Stimulated activated CD4-positive, alpha-beta T cell treated with anti-CD3 and anti-CD28 coated beads, Interleukin-12 subunit alpha, Interleukin-12 subunit beta, amount 100 ng/mL, for 48 hours (primary cell): ENCODE measurements at regions not wholly inside any gene's neighbourhood (a gene's known extent, or its start where the extent isn't known, plus 50 kb on each side); places are given as distances from the start of the nearest gene placed in this dataset.
"Not testable (repeated sequence)": the region's sequence is repeated elsewhere in the genome, so short reads cannot be mapped to it uniquely, and the experiment has no call there.

Experiments
- DNase-seq, 3 donors: peaks; one replicate each; pipeline ENCODE4 v3.0.0-alpha.2; 2020; ENCODE audit warnings: low read depth in 2 of 3, low spot score in 1 of 3

GRCh38 chr17:31750578-31750977, 108.5 kb downstream of the COPRS start:
- no peak for DNase-seq

DNA sequence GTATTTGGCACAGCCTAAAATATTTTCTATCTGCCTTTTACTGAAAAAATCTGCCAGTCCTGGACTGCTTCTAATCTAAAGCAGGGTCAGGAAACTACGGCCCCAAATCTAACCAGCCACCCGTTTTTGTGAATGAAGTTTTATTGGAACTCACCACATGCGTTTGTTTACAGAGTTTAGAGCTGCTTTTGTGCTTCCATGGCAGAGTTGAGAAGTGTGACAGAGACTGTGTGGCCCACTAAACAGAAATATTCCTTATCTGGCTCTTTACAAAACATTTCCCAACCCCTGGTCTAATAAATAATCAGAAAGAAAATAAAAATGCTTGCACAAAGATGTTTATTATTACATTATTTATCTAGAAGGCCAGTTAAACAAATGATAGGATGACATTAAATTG, 110.2 kb downstream of the COPRS start:
- DNase-seq = no peak

GRCh38 chr17:31746884-31747495, 112.1 kb downstream of the COPRS start:
- DNase-seq = no peak

DNA sequence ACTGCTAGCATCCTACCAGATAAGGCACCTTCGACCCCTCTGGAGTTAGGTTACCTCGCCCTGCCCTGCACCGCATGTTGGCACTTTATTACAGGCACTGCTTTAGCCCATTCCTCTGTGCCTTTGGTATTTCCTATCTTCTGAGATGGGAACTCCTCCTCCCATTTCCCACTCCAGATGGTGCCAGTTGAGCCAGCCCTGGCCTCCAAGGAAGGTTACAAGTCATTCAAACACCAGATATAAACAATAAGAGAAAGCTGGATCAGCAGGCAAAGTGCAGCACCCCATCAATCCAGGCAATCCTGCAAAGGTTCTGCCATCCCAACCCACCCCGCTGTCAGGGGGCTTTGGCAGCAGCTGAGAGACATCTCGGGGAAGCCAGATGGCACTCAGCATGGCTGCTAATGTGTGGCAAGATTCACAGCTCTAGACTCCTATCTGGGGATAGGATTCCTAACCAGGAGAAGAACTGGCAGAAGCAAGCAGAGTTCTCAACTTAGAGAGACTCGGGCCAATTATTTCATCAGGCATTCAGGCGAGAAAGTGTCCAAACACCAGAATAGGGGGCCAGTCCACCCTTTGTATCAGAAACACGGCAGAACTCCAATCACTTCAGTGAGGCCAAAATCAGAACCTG, 113.0 kb downstream of the COPRS start:
- DNase-seq = no peak

DNA sequence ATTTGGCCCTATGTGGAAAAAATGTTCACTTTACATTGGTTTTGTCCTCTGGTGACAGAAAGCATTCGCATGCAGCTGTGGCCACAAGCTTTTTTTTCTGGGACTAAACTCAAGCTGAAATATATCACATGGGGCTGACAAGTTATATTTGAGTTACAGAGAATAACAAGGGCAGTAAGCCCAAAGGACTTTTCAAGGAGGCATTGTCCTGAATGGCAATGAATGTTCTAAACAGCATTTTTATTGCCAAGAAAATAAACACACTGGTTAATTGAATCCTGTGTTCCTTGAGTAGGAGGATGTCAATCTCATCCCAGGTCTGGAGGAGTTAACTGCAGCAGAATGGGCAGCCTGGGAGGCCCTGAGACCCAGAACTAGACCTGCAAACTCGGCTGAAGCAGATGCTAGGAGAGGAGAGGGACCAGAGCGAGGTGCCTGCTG, 114.5 kb downstream of the COPRS start:
- DNase-seq = no peak

DNA sequence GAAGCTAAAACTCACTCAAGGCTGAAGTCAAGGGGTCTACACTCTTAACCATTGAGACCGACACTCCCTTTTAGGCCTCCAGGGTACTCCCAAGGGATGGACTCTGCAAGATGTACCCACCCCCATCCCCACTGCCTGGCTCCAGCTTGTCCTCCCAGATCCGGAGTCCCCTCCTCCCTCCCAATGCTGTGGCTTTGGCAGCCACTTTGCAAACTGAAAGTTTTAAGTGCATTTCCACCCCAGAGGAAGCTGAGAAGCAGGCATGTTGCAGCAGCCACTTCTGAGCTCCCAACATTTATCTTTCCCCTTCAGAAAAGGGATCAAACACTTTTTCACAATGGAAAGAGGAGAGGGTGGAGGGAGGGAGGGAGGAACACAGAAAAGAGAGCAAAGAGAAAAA, 115.2 kb downstream of the COPRS start:
- no peak for DNase-seq

GRCh38 chr17:31741371-31741770, 117.7 kb downstream of the COPRS start:
- no peak for DNase-seq

DNA sequence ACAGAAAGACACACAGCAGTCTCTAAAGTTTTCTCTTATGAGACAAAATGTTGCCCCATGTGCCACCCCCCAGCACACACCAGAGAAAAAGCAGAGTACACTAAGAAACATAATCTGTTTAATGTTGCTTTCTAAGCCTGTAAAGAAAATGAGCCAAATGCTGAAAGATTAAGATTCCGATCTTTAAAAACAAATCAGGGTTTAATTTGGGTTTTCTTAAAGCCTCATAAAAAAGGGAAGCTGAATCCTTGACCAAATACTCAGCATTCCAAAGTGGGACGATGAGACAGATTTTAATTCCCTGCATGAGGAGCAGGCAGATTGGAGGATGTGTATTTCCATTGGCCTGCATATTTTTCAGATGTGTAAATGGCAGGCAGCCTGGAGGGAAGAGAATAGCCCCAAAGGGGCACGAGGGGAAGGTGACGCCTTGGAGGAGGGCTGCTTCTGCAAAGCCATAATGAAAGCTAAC, 118.4 kb downstream of the COPRS start:
- no peak for DNase-seq

DNA sequence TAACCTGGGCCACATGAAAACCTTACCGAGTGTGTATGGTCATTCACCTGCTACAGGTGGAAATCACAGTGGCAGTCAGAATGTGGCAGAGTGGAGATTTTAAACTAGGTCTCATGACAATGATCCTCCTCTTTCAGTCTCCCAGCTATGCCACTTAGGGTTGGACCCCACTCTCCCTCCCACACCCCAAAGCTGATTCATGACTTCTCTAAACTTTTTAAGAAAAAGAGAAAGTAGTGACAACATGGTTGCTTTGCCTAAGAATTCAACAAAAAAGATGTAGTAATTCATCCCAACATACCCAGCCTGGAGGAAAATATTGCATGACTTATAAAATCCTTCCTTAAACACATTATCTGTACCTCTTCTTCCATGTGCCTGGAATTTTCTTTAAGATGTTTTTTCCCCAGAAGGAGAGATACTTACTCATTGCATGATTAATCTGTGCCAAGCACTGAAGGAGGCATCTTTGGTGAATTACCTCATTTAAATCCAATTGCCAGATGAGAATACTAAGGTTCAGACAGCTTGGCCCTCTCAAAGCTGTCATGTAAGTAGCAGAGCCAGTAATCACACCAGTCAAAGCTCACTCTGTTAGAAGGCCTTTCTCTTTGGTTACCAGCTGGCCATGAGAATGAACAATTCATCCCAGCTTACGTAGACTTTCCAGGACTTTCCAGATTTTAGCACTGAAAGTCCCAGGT, 119.9 kb downstream of the COPRS start:
- no peak for DNase-seq

DNA sequence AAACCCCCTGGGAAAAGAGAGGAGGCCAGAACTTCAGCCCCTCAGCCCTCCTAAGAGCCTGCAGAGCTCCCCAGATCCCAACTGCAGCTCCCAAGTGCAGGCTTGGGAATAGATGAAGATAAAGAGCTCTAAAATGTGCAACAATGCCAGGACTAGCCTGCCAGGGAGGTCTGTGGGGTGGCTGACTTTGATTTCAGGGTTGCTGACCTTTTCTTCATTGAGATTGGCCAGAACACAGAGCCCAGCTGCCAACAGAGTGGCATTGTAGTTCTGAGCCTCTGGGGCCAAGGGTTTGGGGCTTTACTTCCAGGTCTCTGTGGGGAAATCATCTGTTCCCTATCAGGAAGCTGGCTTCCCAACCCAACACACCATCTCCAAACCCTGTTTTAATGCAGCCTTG, 120.6 kb downstream of the COPRS start:
- no peak for DNase-seq

GRCh38 chr17:31738067-31738466, 121.0 kb downstream of the COPRS start:
- DNase-seq = no peak

DNA sequence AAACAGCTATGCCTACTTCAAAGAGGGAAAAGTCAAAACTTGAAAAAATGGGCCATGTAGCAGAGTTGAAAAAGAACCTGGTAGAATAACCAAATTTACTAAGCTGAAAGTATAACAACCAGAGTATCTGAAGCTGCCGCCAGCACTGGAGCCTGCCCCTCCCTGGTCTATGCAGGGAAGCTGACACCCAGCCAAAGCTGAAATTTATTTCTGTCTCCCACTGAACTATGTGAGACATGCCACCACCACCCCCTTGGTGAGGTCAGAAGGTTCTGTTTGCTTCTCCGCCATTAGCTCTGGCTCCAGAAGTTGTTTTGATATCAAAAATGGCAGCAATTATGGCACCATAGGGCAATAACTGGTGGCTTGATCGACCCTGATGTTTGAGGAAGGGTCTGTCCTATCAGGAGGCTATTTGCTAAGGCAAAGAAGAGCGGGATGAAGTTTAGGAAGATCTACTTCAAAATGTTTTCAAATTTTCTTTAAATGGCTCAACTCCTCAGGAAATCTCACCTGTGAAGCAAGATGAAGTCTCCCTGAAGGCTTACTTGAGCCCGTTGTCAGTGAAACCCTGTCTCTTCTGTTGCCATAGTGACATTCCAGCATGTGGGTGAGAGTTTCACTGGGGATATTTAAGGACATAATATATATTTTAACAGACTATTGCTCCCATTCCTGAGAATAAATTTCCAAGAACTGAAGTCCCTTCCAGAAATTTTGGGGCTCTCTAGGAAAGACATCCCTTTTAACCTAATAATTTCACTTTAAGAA, 122.0 kb downstream of the COPRS start:
- DNase-seq = no peak

- no peak for DNase-seq
Measured at GRCh38 chr17:31733326-31733725, 125.7 kb downstream of the COPRS start.

DNA sequence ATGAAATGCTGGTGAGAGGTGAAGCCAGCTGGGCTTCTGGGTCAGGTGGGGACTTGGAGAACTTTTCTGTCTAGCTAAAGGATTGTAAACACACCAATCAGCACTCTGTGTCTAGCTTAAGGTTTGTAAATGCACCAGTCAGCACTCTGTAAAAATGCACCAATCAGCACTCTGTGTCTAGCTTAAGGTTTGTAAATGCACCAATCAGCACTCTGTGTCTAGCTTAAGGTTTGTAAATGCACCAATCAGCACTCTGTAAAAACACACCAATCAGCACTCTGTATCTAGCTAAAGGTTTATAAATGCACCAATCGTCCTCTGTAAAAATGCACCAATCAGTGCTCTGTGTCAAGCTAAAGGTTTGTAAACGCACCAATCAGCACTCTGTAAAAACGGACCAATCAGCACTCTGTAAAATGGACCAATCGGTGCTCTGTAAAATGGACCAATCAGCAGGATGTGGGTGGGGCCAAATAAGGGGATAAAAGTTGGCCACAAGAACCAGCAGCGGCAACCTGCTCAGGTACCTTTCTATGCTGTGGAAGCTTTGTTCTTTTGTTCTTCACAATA, 127.4 kb downstream of the COPRS start:
- DNase-seq = not testable (repeated sequence)

DNA sequence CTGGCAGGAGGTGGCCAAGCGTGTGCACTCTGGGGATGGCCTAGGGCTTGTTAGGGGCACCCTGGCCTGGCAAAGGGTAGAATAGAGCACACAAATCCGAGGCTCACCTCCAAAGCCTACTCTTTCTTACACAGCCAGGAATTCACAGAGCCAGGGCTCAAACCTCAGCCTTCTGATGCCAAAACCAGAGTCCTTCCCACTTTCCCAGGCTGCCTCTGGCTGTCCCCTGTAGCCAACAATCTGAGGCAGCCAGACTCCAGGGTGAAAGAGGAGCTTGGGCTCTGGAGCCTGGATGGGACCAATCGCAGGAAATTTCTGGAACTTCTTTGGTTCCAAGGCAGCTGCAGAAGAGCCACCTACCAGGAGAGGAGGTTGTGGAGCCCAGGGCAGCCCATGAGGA, 127.9 kb downstream of the COPRS start:
- DNase-seq = no peak

DNA sequence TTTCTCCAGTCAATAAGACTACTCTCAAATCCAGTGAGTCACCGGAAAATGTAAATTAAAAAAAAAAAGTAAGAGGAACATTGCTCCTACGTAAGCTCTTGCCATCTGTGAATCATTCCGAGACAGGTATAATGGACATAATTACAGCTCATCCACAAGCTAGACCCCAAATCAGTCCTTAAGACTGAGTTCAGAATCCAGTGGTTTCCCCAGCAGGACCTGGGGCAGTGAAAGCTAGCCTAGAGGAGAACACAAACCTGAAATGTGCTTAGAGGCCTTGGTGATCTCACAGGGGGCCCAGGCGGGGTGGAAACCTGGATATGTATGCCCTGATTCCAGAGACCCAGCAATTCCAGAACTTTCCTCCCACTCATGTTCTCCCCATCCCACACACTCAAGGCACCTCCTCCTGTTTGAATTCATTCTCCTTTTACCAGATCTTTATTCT, 132.0 kb downstream of the COPRS start:
- no peak for DNase-seq

DNA sequence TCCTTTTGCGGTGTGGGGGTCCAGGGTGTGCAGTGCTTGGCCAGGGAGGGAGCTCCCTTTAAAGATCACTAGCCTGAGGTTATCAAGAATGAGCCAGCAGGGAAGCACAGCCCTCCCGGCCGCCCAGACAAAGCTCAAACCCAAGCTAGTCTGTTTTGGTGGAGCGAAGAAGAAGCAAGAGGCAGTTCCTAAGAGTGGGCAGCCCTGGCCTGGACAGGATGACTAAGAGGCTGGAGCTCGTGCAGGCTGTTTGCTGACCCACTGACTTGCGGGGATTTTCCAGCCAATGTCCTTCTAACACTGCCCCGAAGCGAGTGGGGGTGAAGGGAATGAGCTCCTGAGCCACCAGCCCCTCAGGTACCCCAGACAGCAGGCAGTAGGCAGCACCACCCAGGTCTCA, 134.4 kb downstream of the COPRS start:
- DNase-seq = no peak

DNA sequence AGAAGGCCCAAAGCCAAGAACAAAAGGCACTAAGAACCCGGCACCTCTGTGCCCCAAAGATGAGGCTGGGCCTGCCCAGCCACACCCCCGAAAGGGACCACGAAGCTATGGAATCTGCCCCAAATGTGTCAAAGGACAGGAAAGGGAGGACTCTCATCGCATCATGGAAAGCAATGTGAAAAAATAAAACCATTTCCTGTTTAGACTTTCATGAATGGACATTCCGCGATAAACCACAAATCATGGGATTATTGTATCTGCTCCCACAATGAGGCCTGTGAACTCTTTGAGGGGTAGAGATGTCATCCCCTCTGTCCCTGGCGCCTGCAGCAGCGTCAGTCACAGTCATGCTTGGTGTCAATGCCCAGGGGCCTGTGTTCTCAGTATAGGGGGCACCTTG, 135.0 kb downstream of the COPRS start:
- DNase-seq = no peak

- DNase-seq = no peak
Measured at GRCh38 chr17:31722251-31723056, 136.6 kb downstream of the COPRS start.

DNA sequence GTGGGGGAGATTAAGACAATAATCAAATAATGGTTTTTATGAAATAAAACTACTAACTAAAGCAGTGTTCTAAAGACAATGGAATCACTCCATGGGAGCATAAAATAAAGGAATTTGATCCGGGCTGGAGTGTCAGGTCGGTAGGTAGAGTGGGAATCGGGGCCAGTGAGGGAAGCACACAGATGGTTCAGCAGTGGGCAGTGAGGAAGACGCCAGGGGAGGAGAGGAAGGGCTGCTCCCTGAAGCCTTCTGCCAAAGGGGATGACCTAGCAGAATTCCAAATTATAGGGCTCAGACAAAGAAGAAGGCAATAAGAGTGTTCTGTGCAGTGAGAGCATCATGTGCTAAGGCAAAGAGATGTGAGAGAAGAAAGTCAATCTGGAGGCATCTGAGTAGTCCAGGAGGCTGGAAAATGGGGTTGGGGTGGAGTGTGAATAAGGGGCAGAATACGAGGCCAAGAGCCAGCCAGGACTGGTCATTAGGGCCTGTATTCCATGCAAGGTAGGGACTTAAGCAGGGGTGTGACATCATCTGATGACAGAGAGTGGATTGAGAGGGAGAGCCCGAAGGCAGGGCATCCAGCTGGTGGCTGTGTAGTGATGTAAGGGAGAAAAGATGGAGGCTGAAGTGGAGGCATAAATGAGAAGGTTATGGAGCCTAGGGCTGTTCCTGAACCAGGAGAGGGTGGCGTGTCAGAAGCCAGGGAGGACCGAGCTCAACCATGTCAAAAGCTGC, 137.6 kb downstream of the COPRS start:
- no peak for DNase-seq
